Activated CD4-positive, alpha-beta memory T cell treated with anti-CD3 and anti-CD28 coated beads for 36 hours (primary cell): ENCODE measurements at regions not wholly inside any gene's neighbourhood (a gene's known extent, or its start where the extent isn't known, plus 50 kb on each side); places are given as distances from the start of the nearest gene placed in this dataset.

Experiments used
- CTCF ChIA-PET: fragments of 350-600 bp; sonication (Branson Sonifier 250); formaldehyde crosslinking; loops from one replicate; lab custom pipeline; 2021; ENCODE audit warnings: antibody characterized with exemption, inconsistent platforms; lab: Charles Lee
- POLR2A ChIA-PET: fragments of 350-600 bp; sonication (Branson Sonifier 250); formaldehyde crosslinking; loops from one replicate; lab custom pipeline; 2021; ENCODE audit warnings: antibody characterized with exemption; lab: Charles Lee
- DNase-seq: peaks from one replicate; pipeline ENCODE4 v3.0.0-alpha.2; 2020
- H3K27ac Mint-ChIP-seq: one replicate; pipeline ENCODE4 v1.8.0; 2021; ENCODE audit warnings: mixed read lengths
- H3K27me3 Mint-ChIP-seq: one replicate; pipeline ENCODE4 v1.8.0; 2021; ENCODE audit warnings: mixed read lengths
- H3K36me3 Mint-ChIP-seq: one replicate; pipeline ENCODE4 v1.8.0; 2021; ENCODE audit warnings: mixed read lengths
- H3K4me1 Mint-ChIP-seq: one replicate; pipeline ENCODE4 v1.8.0; 2021; ENCODE audit warnings: low read depth, mixed read lengths
- H3K4me3 Mint-ChIP-seq: one replicate; pipeline ENCODE4 v1.8.0; 2021; ENCODE audit warnings: mild to moderate bottlenecking, mixed read lengths
- H3K9me3 Mint-ChIP-seq: one replicate; pipeline ENCODE4 v1.8.0; 2021; ENCODE audit warnings: mixed read lengths
- intact Hi-C: fragments of 100-400 bp; cut with micrococcal nuclease; formaldehyde crosslinking; loops from one replicate; pipeline ENCODE4 v1.15.1; 2023

DNA sequence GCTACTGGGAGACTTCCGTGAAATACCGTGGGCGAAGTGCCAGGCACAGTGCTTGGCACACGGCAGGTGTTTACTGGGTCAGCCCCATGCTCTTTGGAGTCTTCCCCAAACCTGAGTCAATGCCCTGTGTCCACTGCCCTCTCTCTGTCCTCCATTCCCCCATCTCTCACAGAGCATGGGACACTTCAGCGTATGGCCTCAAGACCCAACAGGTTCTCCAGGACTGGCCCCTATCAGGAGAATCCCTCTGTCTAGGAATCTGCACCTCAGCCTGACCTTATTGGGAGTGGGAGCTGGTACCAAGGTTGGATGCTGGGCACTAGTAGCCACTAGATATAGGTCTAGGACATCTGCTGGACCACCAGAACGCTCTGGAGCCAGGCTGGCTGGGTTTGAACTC is 67.2 kb upstream of the LMO1 start:
- Mint-ChIP-seq H3K27ac (no peak overlapping the region), H3K9me3 (no peaks in the 10 kb centered on the region), H3K4me3 (no peak overlapping the region), H3K36me3 (no peaks in the 10 kb centered on the region), H3K4me1 (no peaks in the 10 kb centered on the region), H3K27me3 (peaks cover 9% of the 10 kb centered on the region)
- intact Hi-C loops = no loop called here
- CTCF ChIA-PET = no interaction called here
- POLR2A ChIA-PET = no interaction called here
- DNase-seq = no peak

DNA sequence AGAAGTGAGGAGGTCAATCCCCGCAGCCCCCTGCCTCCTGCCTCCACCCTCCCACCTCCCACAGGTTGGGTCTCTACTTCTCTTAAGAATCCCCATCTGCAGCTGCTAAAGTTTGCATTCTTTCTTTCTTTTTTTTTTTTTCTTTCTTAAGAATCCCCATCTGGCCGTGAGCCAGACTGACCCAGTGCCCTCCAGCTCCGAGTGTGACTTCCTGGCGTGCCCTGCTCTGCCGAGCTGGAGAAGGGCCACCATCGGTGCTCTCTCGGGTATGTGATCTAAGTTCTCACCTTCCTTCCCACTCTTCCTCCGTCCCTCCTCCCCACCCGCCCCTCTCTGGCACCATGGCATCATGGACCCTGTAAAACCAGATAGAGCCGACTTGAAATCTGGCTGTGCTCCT is 66.7 kb upstream of the LMO1 start:
- intact Hi-C loops = no loop called here

DNA sequence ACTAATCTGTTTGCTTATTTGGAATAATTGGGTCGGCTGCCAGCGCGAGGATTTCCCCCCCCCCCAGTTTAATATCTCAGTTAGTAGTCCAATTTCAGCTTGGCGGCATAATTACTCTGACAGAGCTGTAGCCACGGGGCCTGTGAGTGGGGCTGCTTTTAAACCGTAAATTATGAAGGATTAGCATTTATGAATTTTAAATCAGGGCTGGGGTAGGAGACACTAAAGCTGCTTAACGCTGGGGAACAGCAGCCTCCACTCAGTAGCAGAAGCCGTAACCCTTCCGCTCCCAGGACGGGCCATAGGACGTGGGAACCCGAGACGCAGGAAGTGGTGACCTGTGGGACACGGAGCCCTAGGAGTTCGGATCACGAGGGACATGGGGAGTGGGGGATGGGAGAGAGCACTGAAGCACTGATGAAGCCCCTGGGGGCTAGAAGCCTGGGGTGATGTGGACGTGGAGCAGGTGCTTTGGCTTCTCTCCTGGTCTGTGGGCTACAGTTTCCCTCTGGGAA is 66.2 kb upstream of the LMO1 start:
- CTCF ChIA-PET = no interaction called here
- Mint-ChIP-seq H3K27ac (no peak overlapping the region), H3K4me3 (no peak overlapping the region), H3K27me3 (peaks cover 9% of the 10 kb centered on the region), H3K36me3 (no peaks in the 10 kb centered on the region), H3K9me3 (no peaks in the 10 kb centered on the region), H3K4me1 (no peaks in the 10 kb centered on the region)
- POLR2A ChIA-PET = interaction anchor here (0.6 kb wide), 1 partner anchor 34 kb away, joined by 3 read pairs; no protein-coding TSS in a partner anchor
- DNase-seq = no peak
- intact Hi-C loops = loop anchor here (2.0 kb wide), 1 partner anchor 235 kb away; no protein-coding TSS in a partner anchor

More for the DNA sequence above, 66.7 kb upstream of the LMO1 start:
- Mint-ChIP-seq H3K4me1 (no peaks in the 10 kb centered on the region), H3K9me3 (no peaks in the 10 kb centered on the region), H3K36me3 (no peaks in the 10 kb centered on the region), H3K27ac (no peak overlapping the region), H3K27me3 (peaks cover 9% of the 10 kb centered on the region), H3K4me3 (no peak overlapping the region)
- ChIA-PET CTCF (no interaction called here), POLR2A (interaction anchor here (0.6 kb wide), 1 partner anchor 34 kb away, joined by 3 read pairs; no protein-coding TSS in a partner anchor)
- DNase-seq = no peak

DNA sequence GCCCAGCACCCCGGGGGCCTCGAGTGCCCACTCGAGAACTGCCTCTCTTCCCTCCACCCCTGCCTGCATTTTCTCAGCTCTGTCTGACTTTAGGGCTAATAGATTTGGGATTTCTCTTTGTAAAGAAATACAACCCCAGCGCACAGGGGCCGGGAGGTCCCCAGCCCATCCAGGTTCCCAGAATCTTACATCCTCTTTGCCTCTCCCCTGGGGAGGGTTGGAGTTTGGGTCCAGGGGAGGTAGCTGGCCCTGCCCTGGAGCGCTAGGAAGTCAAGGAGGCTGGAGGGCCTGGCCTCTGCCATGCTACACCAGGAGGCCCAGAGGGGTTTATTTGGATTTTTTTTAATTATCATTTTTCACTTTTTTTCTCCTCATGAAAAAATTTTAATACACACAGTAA is 65.7 kb upstream of the LMO1 start:
- intact Hi-C loops = loop anchor here (2.0 kb wide), 1 partner anchor 235 kb away; no protein-coding TSS in a partner anchor
- CTCF ChIA-PET = interaction anchor here (1.6 kb wide), 1 partner anchor 66 kb away, joined by 3 read pairs; the partner anchor contains the start of gene LMO1
- Mint-ChIP-seq H3K36me3 (no peaks in the 10 kb centered on the region), H3K27me3 (peaks cover 9% of the 10 kb centered on the region), H3K9me3 (no peaks in the 10 kb centered on the region), H3K4me3 (no peak overlapping the region), H3K27ac (no peak overlapping the region), H3K4me1 (no peaks in the 10 kb centered on the region)
- no peak for DNase-seq
- POLR2A ChIA-PET = no interaction called here

DNA sequence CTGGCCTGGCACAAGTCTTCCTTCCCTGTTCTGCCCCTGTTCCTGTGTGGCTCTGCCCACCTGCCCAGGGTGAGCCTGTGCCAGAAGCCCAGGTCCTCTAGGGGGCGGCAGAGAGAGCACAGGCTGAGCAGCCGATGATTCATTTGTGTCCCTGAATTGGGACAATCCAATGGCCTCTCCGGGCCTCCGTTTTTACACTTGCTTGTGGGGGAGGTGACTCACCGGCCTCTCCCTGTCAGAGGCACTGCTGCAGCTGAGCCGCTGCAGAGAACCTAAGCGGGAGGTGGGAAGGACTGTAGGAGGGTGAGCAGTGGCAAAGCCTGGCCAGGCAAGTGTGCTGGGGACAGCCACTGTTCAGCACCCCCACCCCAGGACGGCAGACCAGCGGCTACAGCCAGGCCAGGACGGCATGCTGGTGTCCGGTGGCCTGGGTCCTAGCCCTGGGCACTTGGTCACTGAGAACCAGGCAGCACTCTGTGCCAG is 65.2 kb upstream of the LMO1 start:
- intact Hi-C loops = loop anchor here (2.0 kb wide), 1 partner anchor 236 kb away; no protein-coding TSS in a partner anchor
- H3K9me3 Mint-ChIP-seq = no peaks in the 10 kb centered on the region

DNA sequence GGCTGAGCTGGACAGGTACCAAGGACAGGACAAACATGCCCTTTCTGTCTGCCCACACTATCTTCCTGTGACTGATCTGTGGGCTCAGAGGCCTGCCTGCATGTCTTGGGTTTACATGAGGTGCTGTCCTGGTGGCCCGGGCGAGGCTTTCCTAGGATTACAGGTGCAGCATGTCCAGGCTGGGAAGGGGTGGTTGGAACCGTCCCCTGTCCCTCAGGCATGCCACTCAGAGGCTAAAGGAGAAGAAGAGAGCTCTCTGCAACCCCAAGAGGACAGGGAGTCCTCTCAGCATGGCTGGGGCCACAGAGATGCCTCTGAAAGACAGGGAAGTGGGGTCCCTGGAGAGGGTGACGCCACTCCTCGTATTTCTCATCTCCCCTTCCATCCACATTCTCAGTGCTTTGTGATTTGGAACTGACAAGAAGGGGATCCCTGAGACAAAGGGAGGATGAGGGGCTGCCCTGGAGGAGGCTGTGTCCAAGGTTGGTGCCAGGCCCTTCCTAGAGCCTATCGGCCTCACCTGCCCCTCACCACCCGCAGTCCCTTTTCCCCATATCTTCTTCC is 64.6 kb upstream of the LMO1 start:
- H3K36me3 Mint-ChIP-seq = no peaks in the 10 kb centered on the region
- POLR2A ChIA-PET = no interaction called here
- CTCF ChIA-PET = interaction anchor here (0.8 to 1.6 kb wide), 2 partner anchors 65 to 109 kb away, joined by 3 read pairs; partner anchors contain the start of gene LMO1
- intact Hi-C loops = loop anchor here (2.0 kb wide), 1 partner anchor 236 kb away; no protein-coding TSS in a partner anchor
- H3K4me3 Mint-ChIP-seq = no peak overlapping the region
- H3K9me3 Mint-ChIP-seq = no peaks in the 10 kb centered on the region
- H3K4me1 Mint-ChIP-seq = no peaks in the 10 kb centered on the region
- no peak for DNase-seq
- H3K27me3 Mint-ChIP-seq = peaks cover 9% of the 10 kb centered on the region
- H3K27ac Mint-ChIP-seq = no peak overlapping the region

More for the DNA sequence above, 65.2 kb upstream of the LMO1 start:
- DNase-seq = peak; percentile 88
- POLR2A ChIA-PET = no interaction called here
- Mint-ChIP-seq H3K27me3 (peaks cover 9% of the 10 kb centered on the region), H3K27ac (no peak overlapping the region), H3K4me3 (no peak overlapping the region), H3K36me3 (no peaks in the 10 kb centered on the region), H3K4me1 (no peaks in the 10 kb centered on the region)
- CTCF ChIA-PET = interaction anchor here (1.6 kb wide), 1 partner anchor 65 kb away, joined by 3 read pairs; the partner anchor contains the start of gene LMO1

DNA sequence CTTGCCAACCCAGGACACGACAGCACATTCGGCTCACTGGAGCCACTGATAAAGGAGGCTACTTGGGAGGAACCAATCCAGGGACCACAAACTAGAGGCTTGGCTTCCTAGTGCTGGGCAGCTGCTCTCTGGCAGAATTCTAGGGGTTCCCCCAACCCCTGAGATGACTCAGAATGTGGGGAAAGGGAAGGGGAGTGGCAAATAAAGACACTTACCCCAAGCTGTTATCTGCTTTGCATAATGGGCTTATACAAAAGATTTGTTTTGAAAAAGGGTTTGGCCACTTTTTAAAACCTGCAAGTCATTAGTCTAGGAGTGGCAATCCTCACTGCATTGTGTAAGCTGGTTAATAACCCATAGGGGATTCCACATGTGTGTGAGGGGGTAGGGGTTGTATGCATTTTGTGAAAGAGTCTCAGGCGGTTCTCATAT is 64.1 kb upstream of the LMO1 start:
- no peaks in the 10 kb centered on the region for H3K36me3 Mint-ChIP-seq
- no peaks in the 10 kb centered on the region for H3K4me1 Mint-ChIP-seq
- peaks cover 9% of the 10 kb centered on the region for H3K27me3 Mint-ChIP-seq
- H3K27ac Mint-ChIP-seq = no peak overlapping the region
- intact Hi-C loops = loop anchor here (2.0 kb wide), 1 partner anchor 237 kb away; no protein-coding TSS in a partner anchor
- POLR2A ChIA-PET = no interaction called here
- no peak overlapping the region for H3K4me3 Mint-ChIP-seq
- DNase-seq = no peak
- H3K9me3 Mint-ChIP-seq = no peaks in the 10 kb centered on the region
- CTCF ChIA-PET = interaction anchor here (0.8 to 1.6 kb wide), 2 partner anchors 64 to 108 kb away, joined by 3 read pairs; partner anchors contain the start of gene LMO1

DNA sequence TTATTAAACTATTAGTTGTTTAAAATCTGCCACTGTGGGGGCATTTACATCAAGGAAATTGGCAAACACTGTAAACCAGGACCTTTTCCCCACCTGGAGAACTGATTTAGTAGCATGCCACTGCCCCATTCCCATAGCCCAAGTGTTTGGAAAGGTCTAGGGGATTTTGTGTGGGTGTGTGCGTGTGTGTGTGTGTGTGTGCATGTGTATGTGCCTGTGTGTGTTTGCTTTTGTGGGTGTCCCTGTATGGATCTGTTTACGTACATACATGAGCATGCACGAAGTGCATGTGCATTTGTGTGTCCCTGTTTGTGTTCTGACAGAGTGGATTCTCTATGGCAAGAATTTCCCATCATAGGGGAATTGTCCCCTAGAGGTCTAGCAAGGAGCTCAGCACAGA is 62.7 kb upstream of the LMO1 start:
- H3K27me3 Mint-ChIP-seq = peaks cover 9% of the 10 kb centered on the region
- H3K4me3 Mint-ChIP-seq = no peak overlapping the region
- no peak overlapping the region for H3K27ac Mint-ChIP-seq
- H3K4me1 Mint-ChIP-seq = no peaks in the 10 kb centered on the region
- intact Hi-C loops = no loop called here
- H3K9me3 Mint-ChIP-seq = no peaks in the 10 kb centered on the region
- ChIA-PET POLR2A (no interaction called here), CTCF (no interaction called here)
- no peak for DNase-seq
- H3K36me3 Mint-ChIP-seq = no peaks in the 10 kb centered on the region

DNA sequence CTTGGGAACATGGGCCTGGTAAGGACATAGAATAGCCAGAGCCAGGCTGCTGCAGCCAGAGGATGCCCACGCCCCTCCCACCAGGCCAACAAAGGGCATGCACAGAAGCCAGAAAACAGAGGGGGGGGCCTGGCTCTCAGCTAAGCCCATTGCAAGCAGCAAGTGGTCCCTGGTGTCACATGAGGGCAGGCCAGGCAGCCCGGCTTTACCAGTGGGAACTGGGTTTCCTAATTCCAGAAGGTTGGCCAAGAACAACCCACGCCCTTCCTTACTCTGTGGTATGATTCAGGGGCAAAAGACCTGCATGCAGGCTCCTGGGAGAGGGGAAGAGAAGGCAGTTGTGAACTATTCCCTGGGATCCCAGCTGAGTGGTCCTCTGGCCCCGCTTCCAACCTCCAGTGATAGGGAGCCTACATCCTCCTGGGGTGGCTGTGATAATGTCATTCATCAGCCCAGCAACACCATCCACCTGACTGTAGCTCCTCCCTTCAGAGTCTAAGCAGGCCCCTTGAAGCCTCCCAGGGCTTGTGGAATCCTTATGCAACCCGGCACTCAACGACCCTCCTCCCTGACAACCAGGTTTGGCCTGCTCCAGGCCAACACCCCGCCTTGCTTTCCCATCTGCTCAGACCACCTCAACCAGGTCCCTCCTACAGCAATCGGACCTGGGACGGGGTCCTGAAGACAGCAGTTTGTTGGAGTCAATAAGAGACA is 62.1 kb upstream of the LMO1 start:
- no peaks in the 10 kb centered on the region for H3K9me3 Mint-ChIP-seq
- CTCF ChIA-PET = no interaction called here
- intact Hi-C loops = no loop called here

DNA sequence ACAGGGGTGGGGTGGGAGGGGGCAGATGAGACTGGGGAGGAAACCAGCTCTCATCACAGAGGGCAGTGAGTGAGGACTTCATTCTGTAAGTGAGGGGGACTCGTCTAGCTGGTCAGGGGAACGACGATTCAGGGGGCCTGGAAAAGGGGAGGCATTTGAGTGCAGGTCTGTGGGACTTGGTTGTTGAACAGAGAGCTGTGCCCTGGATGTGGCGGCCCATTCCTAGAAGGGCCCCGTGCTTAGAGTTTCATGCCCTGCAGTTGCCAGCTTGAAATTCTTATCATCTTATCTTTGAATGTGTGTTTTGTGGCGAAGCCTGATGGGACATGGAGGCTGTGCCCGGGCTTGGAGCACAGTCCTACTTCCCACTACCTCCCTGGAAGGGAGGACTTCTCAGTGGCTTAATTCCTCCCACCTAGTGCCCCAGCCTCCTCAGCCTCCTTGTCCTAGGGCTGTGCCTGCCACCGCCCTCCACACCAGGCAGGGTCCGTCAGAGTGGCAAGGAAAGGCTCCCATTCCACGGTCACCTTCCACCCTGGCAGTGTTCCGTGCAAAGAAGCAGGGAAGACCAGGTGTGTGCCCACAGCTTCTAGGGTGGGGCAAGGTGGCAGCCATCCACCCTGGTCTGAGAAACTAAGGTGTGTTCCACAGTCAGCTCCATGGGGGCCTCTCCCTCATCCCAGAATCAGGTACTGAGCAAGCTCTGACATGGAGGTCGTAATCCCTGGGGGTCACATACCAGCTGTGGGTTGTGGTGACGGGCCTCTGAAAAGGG is 59.7 kb upstream of the LMO1 start:
- H3K4me1 Mint-ChIP-seq = no peaks in the 10 kb centered on the region
- H3K36me3 Mint-ChIP-seq = no peaks in the 10 kb centered on the region
- no peak overlapping the region for H3K4me3 Mint-ChIP-seq
- POLR2A ChIA-PET = no interaction called here
- H3K27ac Mint-ChIP-seq = no peak overlapping the region
- CTCF ChIA-PET = no interaction called here
- H3K27me3 Mint-ChIP-seq = peaks cover 10% of the 10 kb centered on the region
- intact Hi-C loops = no loop called here
- H3K9me3 Mint-ChIP-seq = no peaks in the 10 kb centered on the region
- DNase-seq = no peak

More for the DNA sequence above, 62.1 kb upstream of the LMO1 start:
- no peak for DNase-seq
- POLR2A ChIA-PET = no interaction called here
- peaks cover 6% of the 10 kb centered on the region for H3K27me3 Mint-ChIP-seq
- no peaks in the 10 kb centered on the region for H3K36me3 Mint-ChIP-seq
- no peak overlapping the region for H3K4me3 Mint-ChIP-seq
- H3K4me1 Mint-ChIP-seq = no peaks in the 10 kb centered on the region
- no peak overlapping the region for H3K27ac Mint-ChIP-seq

DNA sequence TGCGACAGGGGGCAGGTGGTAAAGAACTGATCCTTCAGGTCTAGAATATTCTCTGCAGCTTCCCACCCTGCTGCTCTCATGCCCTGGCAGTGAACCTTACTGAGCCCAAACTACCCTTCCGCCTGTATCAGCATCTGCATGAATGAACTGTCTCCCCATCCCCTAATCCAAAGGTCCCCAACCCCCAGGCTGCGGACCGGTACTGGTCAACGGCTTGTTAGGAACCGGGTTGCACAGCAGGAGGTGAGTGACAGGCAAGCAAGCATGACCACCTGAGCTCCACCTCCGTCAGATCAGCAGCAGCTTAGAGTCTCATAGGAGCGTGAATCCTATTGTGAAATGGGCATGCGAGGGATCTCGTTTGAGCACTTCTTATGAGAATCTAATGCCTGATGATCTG is 58.2 kb upstream of the LMO1 start:
- CTCF ChIA-PET = no interaction called here
- H3K9me3 Mint-ChIP-seq = no peaks in the 10 kb centered on the region

More for the DNA sequence above, 58.2 kb upstream of the LMO1 start:
- H3K4me3 Mint-ChIP-seq = no peak overlapping the region
- no peak for DNase-seq
- H3K4me1 Mint-ChIP-seq = no peaks in the 10 kb centered on the region
- intact Hi-C loops = no loop called here
- POLR2A ChIA-PET = no interaction called here
- H3K27me3 Mint-ChIP-seq = peaks cover 12% of the 10 kb centered on the region
- H3K36me3 Mint-ChIP-seq = no peaks in the 10 kb centered on the region
- H3K27ac Mint-ChIP-seq = no peak overlapping the region
